ENCODE measurements at regions not wholly inside any gene's neighbourhood (a gene's known extent, or its start where the extent isn't known, plus 50 kb on each side); places are given as distances from the start of the nearest gene placed in this dataset.
"Not testable (repeated sequence)": the region's sequence is repeated elsewhere in the genome, so short reads cannot be mapped to it uniquely, and the experiment has no call there.

- no peak for DNase-seq
These were observed 151.2 kb upstream of the AMOT start for GRCh38 chrX:112991801-112992200.

- no peak for DNase-seq
These were observed 139.2 kb upstream of the AMOT start for GRCh38 chrX:112979879-112980278.

- DNase-seq: no peak
These were observed 127.9 kb upstream of the AMOT start for GRCh38 chrX:112968351-112969133.

GRCh38 chrX:112967903-112968302, 127.3 kb upstream of the AMOT start:
- no peak for DNase-seq

- DNase-seq: no peak
These were observed 126.7 kb upstream of the AMOT start for GRCh38 chrX:112967341-112967740.

GRCh38 chrX:112961981-112962380, 121.3 kb upstream of the AMOT start:
- no peak for DNase-seq

GRCh38 chrX:112947981-112948615, 107.5 kb upstream of the AMOT start:
- DNase-seq: no peak

GRCh38 chrX:112946227-112946626, 105.6 kb upstream of the AMOT start:
- no peak for DNase-seq

GRCh38 chrX:112945826-112946225, 105.2 kb upstream of the AMOT start:
- no peak for DNase-seq

- DNase-seq: peak; percentile 52
These were observed 100.7 kb upstream of the AMOT start for GRCh38 chrX:112941209-112941837.

GRCh38 chrX:112935029-112935428, 94.4 kb upstream of the AMOT start:
- DNase-seq: no peak

GRCh38 chrX:112931900-112932299, 91.3 kb upstream of the AMOT start:
- DNase-seq: no peak

- no peak for DNase-seq
These were observed 90.8 kb upstream of the AMOT start for GRCh38 chrX:112931478-112931877.

- not testable (repeated sequence) for DNase-seq
These were observed 82.8 kb upstream of the AMOT start for GRCh38 chrX:112923381-112923780.

- no peak for DNase-seq
These were observed 73.2 kb upstream of the AMOT start for GRCh38 chrX:112913807-112914206.

GRCh38 chrX:112910418-112910817, 69.8 kb upstream of the AMOT start:
- no peak for DNase-seq

- DNase-seq: peak; percentile 71
These were observed 61.5 kb upstream of the AMOT start for GRCh38 chrX:112901869-112902725.

GRCh38 chrX:112896051-112896450, 55.4 kb upstream of the AMOT start:
- DNase-seq: no peak
